SIG-M5 treated with dmso at 0.1 percent for 504 hours (cell line): ENCODE measurements at regions not wholly inside any gene's neighbourhood (a gene's known extent, or its start where the extent isn't known, plus 50 kb on each side); places are given as distances from the start of the nearest gene placed in this dataset.
A peak's percentile ranks its signal among the peaks of the same experiment; 100 is the strongest.

Experiments
- DNase-seq: peaks from one replicate; lab custom pipeline; 2025; ENCODE audit not compliant: unreplicated experiment; lab: John Stamatoyannopoulos, UW

DNA sequence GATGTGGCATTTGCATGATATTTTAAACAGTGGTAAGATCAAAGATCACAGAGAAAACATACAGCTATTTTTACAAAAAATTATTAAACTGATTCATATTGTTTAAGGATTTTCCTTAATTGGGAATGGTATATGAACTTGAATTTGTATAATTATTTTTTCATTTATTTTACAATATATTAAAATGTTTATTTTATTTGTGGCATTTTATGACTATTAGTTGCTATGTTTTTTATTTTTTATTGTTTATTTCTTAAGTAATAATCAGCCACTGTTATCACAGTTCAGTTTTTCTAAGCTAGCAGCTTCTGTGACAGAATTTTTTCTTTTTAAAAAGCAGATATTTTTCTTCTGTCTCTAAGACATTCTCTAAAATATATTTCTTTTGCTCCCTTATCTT, 387.0 kb upstream of the KHDRBS2 start:
- no peak for DNase-seq

DNA sequence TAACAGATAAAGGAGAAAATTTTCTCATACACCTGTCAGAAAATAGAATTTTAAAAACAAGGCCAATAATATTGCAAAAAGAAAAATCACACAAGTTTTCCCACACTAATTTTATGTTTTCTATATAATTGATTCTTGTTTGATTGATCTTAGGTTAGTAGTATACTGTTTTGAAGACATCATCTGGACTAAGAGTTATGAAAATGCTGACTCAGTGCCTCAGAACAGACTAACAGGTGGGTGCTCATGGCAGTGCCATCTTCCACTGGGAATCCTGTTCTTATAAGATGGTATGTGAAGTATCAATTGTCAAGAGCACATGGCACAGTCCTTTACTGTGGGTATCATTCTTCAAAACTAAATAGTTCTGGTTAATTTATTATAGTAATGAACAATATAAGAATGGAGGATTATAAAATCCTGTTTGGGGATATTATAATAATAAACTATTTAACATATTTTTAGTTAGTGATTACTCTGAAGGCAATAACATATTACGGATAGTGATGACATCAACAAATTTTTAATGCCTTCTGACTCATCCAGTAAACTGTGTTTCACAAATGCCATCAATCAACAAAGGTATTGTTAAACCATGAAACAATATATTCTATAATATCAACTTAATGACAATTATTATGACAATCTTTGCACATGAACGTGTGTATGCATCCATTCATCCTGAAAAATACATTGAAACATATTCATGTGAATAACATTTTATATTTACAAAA, 384.6 kb upstream of the KHDRBS2 start:
- DNase-seq = no peak

- DNase-seq = no peak
Observed at GRCh38 chr6:62669831-62670230, 383.8 kb upstream of the KHDRBS2 start.

DNA sequence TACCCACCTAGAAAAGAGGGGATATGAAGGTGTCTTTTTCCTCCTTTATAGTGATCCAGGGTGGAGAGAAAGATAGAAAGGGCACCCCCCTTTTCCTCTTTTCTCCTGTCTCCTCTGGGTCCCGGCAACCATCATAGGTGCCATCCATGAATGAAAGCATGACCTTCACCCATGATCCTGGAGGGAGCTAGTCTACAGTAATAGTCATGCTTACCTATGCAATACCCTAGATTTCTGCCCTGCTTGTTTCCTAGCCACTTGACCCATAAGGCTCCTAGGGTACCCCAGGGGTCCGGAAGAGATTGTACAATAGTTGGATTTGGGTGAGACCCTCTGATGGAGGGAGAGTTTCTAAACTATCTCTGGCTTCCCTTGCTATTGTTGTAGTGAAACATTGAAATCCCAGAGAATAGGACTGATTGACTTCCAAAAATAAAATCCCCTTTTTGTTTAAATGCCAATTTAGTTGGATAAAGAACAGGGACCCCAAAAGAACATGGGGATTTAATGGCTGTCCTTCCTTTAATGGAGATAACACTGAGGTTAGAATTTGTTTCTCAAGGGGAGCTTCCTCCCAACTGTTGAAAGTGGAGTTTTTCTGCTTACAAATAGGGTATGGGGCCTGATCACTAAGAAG, 366.8 kb upstream of the KHDRBS2 start:
- no peak for DNase-seq

- DNase-seq = no peak
Observed at GRCh38 chr6:62645274-62645673, 359.2 kb upstream of the KHDRBS2 start.

- no peak for DNase-seq
Observed at GRCh38 chr6:62640749-62641148, 354.7 kb upstream of the KHDRBS2 start.

DNA sequence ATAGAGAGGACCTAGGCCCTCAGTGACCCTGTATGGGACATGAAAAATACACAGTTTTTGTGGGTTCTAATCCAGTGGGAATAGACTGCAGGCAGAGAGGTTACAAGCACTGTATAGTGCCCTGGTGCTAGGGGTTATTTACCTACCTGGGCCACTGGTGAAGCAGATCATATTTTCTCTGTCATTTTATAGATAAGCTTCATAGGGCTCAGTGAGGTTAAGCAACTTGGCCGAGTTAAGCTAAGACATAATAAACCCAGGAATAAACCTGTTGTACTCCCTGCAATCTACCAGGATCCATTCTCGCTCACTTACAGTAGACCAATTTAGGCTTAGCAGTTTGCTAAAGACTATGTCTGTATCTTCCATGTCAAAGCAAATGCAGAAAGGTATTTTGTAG, 340.6 kb upstream of the KHDRBS2 start:
- no peak for DNase-seq

- no peak for DNase-seq
Observed at GRCh38 chr6:62623846-62624532, 338.0 kb upstream of the KHDRBS2 start.

DNA sequence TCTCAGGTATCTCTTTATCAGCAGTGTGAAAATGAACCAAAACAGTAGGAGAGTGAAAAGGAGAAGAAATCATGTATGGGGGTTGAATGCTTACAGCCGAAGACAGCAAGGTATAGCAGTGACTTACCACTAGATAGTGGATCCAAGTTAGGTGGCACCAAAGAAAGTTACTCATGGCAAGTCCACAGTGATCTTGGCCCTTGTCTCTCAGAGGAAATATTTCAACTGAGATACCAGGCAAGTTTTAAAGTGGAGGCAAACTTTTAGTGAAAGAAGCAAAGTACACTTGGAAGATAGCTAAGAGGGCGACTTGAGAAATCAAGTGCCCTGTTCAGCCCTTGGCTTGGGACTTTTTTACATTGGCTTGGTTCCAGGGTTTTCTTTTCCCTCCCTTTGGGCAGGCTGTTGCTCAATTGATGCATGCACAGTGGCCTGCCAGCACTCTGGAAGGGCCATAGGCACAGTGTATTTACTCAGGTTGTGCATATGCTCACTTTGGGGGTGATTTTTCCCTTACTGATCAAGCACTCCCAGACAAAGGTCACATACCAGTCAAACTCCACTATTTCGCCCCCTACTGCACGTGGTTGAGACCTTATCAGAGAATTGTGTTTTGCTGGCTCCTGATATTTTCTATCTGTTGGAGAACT, 329.5 kb upstream of the KHDRBS2 start:
- DNase-seq = no peak

GRCh38 chr6:62614442-62614841, 328.4 kb upstream of the KHDRBS2 start:
- no peak for DNase-seq

- DNase-seq = no peak
Observed at GRCh38 chr6:62613928-62614327, 327.9 kb upstream of the KHDRBS2 start.

DNA sequence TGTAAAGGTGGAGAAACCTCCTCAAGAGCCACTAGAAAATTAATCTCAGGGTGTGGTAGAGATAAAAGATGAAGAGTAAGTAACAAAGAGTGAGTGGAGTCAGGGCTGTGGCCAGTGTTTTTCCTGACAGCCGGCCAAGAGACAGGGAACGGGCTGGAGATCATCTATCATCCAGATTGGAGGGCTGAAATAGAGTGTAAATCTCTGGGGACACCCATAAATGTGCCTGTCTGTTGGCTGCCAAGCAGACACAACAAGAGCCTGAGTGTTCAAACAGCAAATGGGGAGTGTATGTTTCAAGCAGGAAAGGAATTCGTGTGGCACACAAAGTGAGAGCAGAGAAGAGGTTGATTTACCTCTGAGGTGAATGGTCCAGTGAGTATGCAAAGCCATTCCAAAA, 326.4 kb upstream of the KHDRBS2 start:
- DNase-seq = no peak

- no peak for DNase-seq
Observed at GRCh38 chr6:62570372-62570771, 284.3 kb upstream of the KHDRBS2 start.

GRCh38 chr6:62541502-62541901, 255.5 kb upstream of the KHDRBS2 start:
- no peak for DNase-seq

GRCh38 chr6:62530985-62531384, 245.0 kb upstream of the KHDRBS2 start:
- DNase-seq = no peak

GRCh38 chr6:62528894-62529526, 243.0 kb upstream of the KHDRBS2 start:
- peak; percentile 78 for DNase-seq

DNA sequence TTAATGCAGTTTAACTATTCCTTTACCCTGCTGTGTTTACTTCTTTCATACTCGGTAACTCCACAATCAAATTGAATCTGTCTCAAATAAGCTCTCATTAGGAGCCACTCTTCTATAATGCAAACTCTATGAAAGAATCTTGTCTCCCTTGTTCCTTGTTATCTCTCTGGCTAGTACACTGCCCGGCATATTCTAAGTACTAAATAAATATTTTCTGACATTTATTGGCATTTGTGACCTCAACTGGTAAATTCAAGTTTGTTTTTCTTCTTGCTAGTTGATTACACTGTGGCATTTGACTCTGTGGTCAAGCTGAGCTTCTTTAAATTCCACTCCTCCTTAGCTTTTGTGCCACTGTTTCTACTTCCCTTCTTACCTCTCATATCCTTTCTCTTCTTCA, 237.6 kb upstream of the KHDRBS2 start:
- DNase-seq = no peak

DNA sequence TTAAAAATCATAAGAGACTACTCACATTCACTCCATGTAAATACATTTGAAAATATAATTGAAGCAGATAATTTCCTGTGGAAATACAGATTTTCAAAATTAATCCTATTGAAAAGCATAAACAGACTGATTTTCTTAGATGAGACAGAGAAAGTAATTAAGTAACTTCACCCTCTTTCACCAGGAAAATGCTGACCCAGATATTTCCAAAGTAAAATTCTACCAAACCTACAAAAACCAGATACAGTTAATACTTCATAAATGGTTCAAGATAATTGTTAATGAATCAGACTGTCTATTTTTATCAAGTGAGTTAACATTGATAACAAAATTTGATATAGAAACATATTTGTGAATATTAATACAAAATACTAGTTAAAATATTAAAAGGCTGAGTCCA, 233.5 kb upstream of the KHDRBS2 start:
- no peak for DNase-seq

DNA sequence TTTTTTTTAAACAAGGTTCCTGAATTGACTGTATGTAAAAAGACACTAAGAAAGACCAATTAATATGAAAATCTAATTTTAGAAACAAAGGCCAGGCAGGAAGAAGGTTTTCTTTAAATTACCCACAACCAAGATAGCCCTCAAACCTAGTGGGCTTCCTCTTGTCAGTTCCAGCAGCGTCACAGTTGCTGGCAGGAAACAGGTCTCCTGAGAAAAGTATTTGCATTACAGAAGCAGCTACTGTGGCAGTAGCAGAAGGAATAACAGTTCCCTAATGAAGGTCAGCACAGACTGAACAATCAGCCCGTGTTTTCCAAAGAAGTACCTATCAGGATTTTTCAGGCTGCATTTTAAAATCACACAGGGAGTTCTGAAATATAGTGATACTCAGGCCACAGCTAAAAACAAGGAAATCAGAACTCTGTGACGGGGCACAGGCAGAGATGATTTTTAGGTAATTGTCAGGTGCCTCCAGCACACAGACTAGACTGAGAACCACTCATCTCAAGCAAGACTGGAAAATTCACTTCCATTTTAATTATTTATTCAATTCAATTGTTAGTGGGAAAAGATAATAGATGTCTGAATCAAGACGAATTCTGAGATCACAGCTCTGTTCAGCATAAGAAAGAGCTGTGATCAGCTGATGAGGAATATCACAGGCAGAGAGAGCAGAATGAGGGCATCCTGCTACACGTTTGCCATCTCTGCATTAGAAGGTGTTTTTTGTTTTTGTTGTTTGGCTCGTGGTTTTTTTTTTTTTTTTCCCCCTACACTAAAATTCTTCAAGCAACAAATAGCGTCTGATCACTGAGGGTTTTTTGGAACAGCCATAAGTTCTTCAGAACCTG, 230.5 kb upstream of the KHDRBS2 start:
- DNase-seq = no peak

DNA sequence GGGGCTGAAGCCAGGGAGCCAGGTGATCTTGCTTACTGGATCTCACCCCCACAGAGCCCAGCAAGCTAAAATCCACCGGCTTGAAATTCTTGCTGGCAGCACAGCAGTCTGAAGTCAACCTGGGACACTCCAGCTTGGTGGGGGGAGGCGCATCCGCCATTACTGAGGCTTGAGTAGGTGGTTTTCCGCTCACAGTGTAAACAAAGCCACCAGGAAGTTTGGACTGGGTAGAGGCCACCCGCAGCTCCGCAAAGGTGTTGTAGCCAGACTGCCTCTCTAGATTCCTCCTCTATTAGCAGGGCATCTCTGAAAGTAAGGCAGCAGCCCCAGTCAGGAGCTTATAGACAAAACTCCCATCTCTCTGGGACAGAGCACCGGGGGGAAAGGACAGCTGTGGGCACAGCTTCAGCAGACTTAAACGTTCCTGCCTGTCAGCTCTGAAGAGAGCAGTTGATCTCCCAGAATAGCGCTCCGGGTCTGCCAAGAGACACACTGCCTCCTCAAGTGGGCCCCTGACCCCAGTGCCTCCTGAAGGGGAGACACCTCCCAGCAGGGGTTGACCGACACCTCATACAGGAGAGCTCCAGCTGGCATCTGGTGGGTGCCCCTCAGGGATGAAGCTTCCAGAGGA, 206.3 kb upstream of the KHDRBS2 start:
- DNase-seq = no peak
